Renal cortical epithelial cell (primary cell): ENCODE measurements at regions not wholly inside any gene's neighbourhood (a gene's known extent, or its start where the extent isn't known, plus 50 kb on each side); places are given as distances from the start of the nearest gene placed in this dataset.

Experiments
- DNase-seq: peaks from one replicate; pipeline ENCODE4 v3.0.0-alpha.2; 2011; ENCODE audit warnings: low read depth

DNA sequence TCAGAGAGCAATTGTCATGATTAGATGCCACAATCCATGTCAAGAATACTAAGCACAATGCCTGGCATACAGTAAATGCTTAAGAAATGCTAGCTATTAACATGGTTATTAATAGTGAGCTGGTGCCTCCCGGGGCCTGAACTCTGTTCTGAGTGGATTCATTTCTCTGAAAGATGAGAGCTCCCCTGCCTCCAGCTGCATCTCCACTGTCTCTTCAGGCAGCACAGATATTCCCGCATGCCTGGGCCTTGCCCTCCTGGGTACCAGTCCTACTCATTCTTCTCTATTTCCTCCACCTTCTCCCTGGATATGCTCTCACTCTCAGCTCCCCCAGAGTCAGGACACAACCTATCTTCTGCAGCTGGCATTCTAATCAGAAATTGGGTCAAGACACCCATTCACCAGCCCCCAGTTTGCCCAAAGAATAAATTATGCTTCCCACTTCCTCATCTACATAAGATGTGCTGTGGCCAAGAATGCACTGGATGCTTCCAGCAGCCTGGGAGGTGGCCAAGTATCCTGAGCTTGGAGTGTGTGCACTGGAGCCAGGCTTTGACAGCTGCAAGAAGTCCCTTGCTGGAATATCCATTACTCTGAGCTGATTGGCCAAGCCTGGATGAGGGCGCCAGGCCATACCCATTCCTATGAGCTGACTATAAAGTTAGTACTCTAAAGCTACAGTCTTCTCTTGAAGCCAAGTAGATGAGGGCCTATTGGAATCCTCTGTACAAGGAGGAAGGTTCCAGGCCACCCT is 669.0 kb downstream of the ACTL7B start:
- DNase-seq: peak; percentile 43

DNA sequence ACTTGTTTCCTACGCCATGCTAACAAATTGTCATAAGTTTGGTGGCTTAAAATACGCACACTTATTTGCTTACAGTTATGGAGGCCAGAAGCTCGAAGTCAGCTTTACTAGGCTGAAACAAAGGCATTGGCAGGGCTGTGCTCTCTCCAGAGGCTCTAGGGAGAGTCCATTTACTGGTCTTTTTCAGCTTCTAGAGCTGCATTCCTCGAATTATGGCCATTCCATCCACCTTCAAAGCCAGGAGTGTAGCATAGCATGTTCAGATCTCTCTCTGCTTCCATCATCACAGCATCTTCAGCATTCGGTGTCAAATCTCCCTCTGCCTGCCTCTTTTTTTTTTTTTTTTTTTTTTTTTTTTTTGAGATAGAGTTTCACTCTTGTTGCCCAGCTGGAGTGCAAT is 670.2 kb downstream of the ACTL7B start:
- DNase-seq: no peak

DNA sequence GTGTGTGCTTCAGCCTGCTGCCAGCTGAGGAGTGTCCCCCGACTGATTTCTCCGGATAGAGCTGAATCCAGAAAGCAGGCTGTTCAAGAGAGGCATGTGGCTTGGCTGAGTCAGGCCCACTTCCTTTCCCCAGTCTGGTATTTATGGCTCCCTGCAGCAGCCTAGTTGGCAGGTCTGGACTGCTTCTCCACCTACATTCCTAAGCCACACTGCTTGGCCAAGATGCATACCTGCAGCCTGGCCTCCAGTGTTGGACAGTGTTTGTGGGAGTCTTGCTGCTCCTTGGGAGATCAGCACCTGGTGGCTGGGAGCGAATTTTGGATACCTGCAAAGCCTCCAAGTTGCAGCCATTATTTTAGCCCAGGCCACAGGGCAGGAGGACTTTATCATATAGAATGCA is 670.8 kb downstream of the ACTL7B start:
- DNase-seq: peak; percentile 85

DNA sequence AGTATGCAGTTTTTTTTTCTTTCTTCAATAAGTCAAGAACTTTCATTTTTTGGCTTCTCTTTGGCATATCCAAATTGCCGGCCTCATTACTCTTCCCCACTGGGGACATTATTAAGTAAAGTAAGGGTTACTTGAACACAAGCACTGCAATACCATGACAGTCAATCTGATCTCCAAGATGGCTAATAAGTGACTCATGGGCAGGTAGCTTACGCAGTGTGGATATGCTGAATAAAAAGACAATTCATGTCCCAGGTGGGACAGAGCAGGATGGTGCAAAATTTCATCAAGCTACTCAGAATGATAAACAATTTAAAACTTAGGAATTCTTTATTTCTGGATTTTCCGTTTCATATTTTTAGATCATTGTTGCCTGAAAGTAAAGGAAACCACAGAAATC is 671.8 kb downstream of the ACTL7B start:
- no peak for DNase-seq

DNA sequence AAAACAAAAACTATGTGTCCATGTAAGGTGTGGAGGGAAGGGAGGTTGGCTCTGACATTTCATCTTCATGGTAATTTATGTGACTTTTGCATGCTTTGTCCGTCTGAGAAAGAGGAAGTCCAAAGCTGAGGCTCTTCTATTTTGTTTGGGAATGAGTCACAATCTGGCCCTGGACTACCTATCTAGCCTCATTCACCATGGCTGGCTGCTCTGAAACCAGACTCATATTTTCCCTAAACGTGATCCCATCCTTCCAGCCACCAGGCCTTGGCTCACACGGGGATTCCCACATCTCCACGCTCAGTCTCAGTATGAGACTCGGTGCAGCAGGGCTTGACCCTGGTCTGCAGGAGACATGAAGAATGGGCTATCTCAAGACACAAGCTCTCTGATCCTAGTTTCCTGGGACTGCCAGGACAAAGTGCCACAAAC is 672.8 kb downstream of the ACTL7B start:
- peak; percentile 67 for DNase-seq

DNA sequence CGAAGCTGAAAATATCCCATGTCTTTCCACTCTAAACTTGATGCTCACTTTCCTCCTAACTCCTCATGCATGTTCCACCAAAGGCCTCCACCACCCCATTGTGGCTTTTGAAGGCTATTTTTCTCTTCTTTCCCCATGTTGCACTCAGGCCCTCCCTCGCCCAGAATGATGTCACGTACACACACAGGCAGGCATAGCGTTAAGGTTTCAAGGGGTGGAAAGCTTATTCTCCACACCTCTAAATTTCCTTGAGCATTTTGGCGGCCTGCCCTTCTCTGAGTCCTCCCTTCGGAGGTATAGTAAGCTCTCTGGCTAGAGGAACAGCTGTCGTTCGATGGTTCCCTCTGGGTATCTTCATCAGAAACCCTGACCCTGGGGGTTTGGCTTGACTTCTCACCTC is 673.5 kb downstream of the ACTL7B start:
- no peak for DNase-seq

DNA sequence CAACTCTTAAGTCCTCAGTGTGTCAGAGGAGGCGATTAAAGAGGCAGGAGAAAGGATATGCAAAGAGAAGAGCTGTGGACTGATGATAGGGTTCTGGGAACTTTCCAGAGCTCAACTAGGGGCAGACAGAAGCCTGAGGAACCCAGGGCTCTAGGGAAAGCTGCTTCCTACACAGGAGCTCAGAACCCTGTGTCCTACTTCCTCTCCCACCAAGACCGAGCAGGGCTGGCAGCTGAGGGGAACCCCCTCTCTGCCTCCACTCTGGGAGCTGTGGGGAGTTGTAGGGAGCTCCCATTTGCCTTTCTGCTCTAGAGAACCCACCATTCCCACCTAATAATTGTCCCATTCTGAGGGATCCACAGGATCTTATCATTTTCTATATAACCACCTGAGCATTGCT is 674.3 kb downstream of the ACTL7B start:
- no peak for DNase-seq

DNA sequence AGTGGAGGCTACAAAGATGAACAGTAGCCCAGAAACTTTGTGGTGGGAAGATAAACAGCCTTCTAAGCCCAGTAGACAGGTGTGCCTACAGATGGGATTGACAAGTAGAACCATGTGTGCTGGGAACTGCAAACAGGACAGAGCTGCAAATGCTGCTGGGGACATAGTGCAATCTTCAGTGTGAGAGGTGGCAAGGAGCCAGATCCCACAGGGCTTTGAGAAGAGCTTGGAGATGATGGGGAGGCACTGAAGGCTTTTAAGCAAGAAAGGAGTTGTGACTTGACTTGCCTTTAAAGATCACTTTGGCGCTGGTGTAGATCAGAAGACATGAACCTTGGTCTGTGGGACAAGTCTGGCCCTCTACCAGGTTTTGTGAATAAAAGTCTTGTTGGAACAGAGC is 675.2 kb downstream of the ACTL7B start:
- DNase-seq: no peak

DNA sequence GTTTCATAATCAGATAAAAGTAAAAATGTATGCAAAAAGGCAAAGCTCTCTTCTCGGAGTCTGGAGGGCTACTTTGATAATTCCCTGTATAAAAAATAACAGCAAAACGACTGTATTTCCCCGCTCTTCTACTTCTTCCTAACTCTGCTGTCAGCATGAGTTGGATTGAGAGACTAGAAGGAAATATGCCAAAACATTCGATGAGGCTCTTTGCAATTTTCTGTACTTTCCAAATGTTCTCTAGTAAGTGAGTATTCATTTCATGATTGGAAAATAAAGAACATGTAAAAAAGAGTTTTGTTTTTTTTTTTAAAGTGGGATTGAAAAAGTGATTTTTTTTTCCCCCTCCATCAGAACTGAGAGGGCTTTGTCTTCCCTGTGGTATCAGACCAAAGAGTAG is 677.5 kb downstream of the ACTL7B start:
- no peak for DNase-seq

DNA sequence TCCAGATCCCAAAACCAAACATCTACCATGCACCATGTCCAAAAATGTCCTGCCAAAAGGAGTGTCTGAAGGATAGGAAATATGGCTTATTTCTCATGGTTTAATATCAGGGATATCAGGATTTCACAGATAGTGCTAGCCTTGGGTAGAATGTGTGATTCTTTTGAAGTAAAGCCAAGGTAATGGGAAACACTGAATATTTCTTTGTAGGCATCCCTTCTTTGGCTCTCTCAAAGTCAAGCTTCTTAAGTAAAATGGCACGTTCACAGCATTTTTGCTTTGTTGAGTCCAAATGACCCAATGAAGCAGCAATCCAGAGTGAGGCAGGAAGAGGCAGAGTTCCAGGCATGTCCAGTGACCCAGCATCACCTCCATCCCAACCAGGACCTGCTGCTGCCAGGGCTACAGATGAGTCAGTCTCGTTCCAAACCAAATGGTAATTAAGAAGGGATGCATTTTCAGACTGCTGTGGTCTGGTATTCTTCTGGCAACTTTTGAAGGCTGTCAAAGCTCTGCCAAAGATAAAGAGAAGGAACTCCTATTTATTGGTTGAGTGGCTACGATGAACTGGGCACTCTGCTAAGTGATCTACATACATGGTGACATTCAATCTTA is 678.8 kb upstream of the KLF4 start:
- DNase-seq: peak; percentile 83

DNA sequence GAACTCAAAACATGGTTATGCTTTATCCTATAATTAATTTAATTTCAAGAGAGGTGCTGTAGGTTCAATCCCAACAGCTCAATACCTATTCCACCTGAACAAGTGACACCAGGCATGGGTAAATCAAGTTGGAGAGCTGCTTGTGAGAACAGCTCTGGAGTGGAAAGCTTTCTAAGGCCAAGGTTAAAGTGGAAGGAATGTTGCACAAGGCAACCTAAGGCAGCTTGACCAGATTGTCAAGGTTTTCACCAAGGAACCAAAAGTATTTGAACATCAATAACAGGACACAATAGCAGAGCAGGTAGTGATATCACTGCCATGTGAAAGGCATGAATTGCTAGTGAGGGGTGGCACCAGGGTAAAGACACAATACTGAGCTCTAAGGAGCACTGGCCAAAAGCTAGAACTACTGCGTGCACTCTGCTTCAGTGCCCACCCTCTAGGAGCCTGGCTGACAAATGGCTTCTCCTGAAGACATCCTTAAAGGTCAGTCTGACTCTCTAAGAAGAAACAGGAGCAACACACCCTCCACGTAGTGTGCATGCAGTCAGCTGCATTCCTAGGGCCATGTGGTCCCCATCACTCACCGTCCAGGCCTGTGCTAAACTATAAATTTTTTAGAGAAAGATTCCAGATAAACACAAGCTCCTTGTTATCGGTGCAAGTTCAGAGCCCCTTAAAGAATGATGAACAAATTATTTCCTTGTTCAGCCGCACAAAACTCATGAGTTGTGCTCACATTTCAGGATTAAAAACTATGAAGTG is 677.7 kb upstream of the KLF4 start:
- peak; percentile 22 for DNase-seq

DNA sequence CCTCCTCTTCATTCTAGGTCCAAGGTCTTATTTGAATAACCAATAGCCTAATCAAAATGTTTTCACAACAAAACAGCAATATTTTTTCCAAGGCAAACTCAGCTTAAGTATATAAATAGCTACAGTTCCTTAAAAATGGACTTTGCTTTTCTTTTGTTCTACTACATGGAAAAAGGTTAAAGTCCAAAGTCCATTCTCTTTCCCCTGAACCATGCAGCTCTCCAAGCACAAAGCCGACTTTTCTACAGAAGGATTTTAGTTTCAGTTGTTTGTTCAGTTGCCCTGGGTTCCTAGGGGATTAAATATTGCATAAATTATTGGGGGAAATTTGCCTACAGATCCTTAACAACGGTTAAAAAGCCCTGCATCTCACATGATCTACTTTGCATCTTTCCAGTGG is 677.0 kb upstream of the KLF4 start:
- peak; percentile 55 for DNase-seq

DNA sequence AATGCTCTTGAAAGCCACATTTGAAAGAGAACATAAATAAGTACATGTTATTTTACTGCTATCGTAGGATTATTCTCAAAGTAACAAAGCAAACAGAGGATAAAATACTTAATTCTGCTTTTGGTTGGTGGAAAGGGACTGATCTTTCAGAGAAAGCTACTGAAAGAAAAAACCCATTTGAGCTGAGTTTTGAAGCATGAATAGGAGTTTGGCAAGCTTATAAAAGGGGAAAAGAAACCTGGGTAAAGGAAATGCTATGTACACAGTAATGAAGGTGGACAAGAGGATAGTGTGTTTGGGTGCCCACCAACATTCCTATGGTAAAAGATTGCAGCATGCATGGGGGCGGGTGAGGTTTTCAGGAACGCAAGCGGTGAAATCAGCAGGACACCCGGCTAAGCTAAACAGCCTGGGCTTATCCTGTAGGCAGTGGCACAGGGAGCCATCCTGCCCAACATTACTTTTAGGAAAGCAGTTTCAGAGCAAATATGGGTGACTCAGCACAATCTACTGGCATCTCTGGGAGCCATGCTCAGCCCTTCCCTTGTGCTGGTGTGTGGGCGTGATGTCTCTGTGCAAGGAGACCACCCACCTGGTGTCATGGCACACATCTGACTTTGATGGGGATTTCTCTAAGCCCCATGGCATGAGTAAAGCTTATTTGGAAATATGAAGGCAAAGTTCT is 673.9 kb upstream of the KLF4 start:
- peak; percentile 60 for DNase-seq

DNA sequence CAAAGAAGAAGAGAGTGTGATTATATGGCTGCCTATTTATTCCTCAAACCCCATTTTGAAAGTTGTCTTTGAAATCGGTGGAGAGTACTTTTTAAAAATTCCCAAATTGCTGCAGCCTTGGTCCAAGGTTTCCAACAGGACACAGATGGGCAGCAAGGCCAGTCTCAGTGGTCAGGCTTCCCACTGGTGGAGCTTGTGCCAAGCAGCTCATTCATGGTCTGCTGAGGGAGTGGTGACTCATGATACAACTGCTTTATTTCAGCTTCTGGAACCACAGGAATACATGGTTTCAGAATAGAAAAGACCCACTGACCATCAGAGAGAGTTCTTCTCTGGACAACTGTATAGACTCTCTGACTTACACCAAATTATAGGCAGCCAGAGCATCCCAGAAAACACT is 673.1 kb upstream of the KLF4 start:
- peak; percentile 93 for DNase-seq

DNA sequence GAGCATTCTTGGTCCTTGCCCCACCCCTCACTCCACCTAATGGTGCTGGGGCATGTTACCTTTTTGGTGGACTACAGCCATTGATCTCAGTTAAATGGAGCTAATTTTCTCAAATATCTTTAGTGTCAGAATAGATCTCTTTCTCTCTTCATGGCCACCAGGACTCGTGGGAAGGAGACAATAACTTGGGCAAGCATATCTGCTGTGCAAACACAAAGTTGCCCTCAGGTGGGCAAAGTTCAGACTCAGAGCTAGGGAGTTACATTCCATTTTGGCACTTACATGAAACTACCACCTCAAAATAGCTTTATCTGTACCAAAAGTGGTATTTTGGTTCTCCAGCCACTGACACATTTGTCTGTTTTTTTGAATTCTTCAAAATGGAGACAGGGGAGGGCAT is 671.9 kb upstream of the KLF4 start:
- no peak for DNase-seq

DNA sequence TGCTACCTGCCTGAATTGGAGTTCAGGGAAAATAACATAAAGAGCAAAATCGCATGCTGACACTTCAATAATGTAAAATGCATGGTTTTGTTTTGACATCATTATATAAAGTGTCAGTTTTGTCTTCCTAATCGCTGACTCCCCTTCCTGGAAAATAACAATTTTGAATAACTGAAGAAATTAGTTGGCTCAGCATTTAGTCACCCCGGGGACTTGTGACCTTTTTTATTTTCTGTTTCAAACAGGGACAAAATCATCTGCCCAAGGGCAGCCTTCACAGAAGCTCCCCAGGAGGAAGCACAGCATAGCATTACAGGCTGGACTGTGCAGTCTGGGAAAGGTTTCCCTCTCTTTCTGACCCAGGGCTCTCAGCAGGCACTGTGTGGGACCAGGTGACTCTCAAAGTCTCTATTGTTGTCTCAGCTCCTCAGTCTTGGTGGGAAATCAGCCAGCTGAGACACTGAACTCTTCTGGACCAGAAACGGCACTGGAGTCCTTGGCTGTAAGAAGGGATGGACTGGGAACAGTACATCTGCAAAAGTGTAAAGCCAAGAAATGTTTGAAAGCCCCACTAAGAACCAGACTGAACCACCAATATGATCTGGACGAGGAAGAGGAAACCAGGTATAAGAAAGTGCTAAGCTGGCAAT is 671.3 kb upstream of the KLF4 start:
- DNase-seq: no peak

DNA sequence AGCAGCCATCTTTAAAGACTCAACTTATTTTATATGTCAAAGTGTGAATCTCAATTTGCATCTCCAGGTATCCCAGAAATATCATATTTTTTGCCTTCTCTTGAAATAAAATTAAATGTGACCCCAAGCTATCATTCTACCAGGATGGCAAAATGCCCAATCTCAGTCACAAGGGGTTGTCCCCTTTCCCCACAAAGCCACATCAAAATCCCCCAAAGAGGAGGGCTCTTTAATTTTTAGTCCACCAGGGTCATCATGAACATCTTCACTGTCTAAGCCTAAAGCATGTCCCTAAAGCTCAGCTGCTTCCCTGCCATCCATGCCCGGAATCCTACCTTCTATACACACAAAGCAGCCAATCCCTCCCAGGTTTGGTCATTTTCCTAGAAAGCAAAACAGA is 670.5 kb upstream of the KLF4 start:
- no peak for DNase-seq

DNA sequence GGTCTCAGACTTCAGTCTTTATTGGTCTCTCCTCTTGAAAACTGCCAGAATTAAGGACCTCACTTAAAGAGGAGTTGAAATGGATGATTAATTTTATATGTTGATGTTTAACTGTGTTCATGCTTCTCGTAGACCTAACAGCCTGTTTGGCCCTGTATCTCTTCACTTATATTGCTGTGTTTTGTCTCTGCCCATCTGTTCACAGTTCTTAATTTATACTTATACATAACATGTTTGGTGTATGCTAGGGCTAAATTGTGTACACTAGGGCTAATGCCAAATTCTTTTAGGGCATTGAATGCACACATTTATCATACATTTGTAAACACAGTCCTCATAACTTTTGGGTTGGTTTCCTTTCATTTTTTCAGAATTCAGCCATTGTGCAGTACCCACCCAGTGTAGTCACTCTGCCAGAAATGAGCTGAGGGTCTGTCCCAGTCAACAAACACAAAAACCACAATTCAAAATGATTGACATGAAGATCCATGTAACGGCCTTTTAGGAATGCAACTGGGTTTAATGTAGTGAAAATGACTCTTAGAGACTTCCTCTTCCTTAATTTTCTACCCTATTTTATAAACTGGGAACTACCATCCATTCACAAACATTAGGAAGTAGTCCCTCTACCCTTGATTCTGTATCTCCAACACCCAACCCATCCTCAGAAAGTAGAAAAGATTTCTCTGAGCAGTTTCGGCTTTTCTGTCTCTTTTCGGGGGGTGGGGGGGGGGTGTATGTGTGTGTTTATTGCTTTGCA is 668.8 kb upstream of the KLF4 start:
- no peak for DNase-seq

DNA sequence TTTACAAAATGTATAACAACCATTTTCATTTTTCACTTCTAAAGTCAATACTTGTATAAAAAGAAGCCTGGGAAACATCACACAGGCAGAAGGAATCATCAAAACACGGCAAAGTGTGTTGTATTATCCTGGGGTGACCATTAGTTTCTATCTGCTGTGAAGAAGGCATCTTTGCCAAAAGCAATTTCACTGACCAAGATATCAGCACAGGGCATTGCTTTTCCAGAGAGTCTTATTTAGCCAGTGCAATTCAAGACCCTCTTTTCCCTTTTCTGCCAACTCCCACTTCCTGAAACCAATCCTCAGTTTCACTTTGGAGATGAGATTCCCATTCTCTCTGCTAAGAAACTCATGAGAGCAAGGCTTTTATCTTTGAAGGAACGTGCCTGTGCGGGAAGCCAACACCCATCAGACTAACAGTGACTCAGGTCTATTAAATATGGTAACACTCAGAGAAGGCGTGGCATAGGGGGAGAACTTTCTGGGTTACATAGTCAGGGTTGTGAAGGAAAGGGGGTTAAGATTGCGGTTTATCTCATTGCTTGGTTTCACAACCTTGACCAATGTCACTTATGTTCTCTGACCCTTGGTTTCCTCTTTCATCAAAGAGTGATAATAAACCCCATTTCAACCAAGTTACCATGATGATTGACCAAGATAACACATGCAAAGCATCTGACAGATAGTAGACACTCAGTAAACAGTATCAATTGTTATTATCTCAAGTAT is 666.9 kb upstream of the KLF4 start:
- no peak for DNase-seq

DNA sequence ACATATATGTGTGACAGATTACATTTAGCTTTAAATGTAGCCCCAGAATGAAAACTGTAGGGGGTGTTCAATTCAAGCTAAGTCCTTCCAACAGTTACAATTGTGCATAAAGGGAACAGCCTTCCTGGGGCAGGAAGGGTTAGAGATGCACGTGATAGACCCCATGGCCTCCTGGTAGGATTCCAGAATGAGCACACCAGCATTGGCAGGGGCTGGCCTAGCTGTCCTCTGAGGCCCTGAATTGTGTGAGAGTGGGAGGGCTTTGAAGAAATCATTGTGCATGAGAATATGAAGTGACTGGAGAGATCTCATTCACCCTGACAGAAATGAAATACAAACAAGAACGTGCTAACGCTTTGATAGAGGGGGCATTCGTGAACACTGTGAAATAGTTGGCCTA is 663.8 kb upstream of the KLF4 start:
- no peak for DNase-seq
